NCI-H524 treated with DMSO at 0.1 percent for 48 hours (cell line): ENCODE measurements at regions not wholly inside any gene's neighbourhood (a gene's known extent, or its start where the extent isn't known, plus 50 kb on each side); places are given as distances from the start of the nearest gene placed in this dataset.
"Not testable (repeated sequence)": the region's sequence is repeated elsewhere in the genome, so short reads cannot be mapped to it uniquely, and the experiment has no call there.

Experiments
- DNase-seq: peaks from one replicate; lab custom pipeline; 2025; lab: John Stamatoyannopoulos, UW

DNA sequence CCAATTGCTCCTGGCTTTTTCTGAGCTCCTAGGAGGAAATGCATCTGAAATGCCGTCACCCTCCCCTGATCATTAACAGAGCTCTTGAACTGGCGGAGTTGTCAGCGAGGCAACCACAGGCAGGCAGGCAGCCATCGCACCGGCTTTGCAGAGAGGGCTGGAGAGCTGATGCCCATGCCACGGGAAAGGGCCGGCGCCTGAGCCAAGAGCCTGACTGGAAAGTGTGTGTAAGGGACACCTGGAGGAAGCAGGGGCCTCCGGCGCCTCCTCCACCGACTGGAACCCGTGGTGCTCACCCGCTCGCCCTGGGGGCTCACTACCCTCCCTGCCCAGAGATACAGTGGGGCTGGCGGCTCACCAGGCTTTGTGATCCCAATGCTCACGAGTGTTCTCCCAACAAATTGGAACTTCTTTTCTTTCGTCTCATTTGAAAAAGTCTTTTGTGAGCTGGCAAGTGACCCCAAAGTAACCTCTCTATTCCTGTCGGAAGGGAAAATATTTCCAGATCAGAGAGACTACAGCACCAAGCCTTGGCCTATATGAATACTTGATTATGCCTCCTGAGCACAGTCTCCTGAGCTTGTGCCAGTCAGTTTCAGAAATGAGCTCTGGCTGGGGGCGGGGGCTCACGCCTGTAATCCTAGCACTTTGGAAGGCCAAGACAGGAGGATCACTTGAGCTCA is 97.7 kb upstream of the SLC25A33 start:
- DNase-seq, result no peak

- DNase-seq, result peak; percentile 32
Observed at GRCh38 chr1:9442278-9442846, 96.9 kb upstream of the SLC25A33 start.

DNA sequence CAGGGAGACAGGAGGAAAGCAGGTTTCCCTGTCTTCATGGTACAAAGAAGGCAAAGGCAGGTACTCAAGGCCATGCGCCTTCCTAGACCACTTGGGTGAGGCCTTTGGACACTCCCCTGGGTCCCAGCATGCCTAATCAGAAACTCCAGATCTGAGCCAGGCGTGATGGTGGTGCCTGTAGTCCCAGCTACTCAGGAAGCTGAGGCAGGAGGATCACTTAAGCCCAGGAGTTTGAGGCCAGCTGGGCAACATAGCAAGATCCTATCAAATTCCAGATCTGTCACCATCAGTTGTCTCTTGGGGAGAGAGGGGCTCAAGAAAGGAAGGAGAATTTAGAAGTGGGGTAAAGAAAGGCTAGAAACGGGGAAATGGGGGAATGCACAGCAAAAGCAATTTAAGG is 96.3 kb upstream of the SLC25A33 start:
- no peak for DNase-seq

DNA sequence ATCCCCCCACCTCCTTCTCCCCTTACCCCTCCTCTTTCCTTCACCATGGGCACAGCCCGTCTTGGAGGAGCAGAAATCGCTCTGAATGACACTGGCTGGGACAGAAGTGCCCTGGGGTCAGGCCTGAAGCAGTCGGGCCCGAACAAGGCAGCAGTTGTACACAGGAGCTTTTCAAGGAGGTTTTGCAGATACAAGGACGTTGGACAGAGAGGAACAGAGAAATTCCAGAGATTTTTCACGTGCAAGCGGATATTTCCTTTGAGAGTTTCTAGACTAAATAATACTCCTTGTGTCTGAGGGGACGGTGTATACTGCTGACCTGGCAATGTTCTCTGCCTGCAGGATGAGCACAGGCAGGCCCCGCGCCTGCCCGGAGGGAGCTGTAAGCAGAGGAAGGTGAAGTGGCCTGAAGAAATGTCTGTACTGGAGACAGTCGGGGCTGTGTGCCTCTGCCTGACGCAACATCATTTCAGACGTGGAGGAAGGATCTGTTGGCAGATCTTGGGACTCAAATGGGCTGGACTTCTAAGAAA is 95.3 kb upstream of the SLC25A33 start:
- no peak for DNase-seq

GRCh38 chr1:9444532-9444931 is 94.7 kb upstream of the SLC25A33 start:
- no peak for DNase-seq

DNA sequence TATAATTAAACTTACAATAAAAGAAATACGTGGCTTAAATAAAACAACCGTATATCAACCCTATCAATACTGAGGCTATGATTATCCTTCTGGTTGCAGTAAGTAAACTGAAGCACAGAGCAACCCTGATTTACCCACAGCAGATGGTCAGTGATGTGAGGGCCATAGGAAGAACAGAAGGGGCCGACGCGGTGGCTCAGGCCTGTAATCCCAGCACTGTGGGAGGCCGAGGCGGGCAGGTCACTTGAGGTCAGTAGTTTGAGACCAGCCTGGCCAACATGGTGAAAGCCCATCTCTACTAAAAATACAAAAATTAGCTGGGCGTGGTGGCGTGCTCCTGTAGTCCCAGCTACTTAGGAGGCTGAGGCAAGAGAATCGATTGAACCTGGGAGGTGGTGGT is 94.2 kb upstream of the SLC25A33 start:
- DNase-seq, result not testable (repeated sequence)

- no peak for DNase-seq
Observed at GRCh38 chr1:9447215-9447960, 91.9 kb upstream of the SLC25A33 start.

DNA sequence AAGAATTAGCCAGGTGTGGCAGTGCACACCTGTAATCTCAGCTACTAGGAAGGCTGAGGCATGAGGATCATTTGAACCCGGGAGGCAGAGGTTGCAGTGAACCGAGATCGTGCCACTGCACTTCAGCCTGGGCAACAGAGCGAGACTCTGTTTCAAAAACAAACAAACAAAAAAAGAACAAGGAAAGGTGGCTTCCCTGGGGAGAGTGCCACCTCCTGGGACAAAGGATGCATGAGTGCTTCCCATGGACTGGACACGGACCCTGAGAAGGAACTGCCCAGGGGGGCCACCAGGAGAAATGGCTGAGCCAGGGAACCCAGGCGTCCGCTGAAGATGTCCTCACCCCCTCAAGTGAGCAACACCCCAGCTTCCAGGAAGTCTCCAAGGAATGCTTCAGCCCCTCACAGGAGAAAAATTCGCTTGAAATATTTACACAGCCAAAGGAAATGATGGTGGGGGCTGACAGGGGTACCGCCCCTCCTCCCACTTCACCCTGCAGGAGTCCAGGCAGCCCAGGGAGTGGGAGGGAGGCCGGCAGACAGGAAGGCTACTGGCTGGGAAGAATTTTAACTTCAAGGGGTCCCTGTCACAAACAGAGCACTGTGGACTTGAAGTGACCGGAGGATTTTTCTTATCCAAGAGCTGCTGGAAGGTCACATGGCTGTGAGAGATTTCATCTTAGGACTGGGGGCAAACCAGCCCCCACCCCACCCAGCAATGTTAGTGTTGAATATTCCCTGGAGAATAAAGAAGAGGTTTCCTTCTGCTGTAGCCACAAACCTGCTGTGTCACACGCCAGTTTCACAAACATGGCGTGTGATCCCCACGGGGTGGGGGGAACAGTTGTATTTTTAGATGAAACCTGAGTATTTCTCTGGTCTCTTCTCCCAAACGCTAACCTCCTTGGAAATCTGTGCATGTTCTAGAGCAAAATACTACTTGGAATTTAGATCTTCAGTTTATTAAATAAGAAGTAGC is 90.8 kb upstream of the SLC25A33 start:
- no peak for DNase-seq

GRCh38 chr1:9449110-9449627 is 90.1 kb upstream of the SLC25A33 start:
- DNase-seq, result no peak

- no peak for DNase-seq
Observed at GRCh38 chr1:9449976-9450696, 89.1 kb upstream of the SLC25A33 start.

- no peak for DNase-seq
Observed at GRCh38 chr1:9451081-9451480, 88.2 kb upstream of the SLC25A33 start.

GRCh38 chr1:9452516-9453140 is 86.6 kb upstream of the SLC25A33 start:
- DNase-seq, result no peak

- DNase-seq, result no peak
Observed at GRCh38 chr1:9453375-9453774, 85.9 kb upstream of the SLC25A33 start.

- DNase-seq, result peak; percentile 77
Observed at GRCh38 chr1:9453779-9454418, 85.4 kb upstream of the SLC25A33 start.

- no peak for DNase-seq
Observed at GRCh38 chr1:9454494-9455066, 84.7 kb upstream of the SLC25A33 start.

DNA sequence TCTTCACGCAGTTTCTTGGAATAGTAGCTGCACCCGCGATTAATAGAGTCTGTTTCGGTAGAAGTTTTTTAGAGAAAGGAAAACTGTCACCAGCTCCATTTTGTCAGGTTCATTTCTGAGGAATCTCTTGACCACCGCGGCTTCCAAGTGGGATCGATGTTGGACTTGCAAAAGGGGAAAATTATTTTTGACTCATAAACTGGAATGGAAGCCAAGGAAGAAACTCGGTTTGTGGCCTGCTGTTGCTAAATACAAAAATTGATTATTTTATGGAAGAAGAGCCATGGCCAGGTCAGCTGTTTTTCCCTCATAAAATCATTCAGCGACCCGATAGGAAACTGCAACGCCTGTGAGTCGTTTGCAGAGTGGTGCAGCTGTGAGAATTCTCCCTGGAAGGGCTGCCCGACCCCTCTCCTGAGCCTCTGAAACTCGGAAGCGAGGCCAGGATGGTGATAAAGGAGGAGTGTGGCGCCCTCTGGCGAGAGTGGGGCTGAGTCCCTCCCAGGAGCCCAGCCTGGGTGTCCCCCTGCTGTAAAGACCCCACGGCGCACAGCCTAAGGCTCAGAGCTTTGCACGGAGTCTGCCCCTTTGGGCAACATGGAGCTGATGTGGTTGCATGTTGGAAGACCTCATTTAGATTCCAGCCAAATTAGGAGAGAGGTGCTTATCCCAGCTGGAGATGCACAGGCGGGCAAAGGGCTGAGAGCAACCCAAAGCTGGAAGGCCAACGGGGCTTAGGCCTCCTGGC is 83.6 kb upstream of the SLC25A33 start:
- DNase-seq, result no peak

GRCh38 chr1:9456833-9457232 is 82.4 kb upstream of the SLC25A33 start:
- DNase-seq, result no peak

DNA sequence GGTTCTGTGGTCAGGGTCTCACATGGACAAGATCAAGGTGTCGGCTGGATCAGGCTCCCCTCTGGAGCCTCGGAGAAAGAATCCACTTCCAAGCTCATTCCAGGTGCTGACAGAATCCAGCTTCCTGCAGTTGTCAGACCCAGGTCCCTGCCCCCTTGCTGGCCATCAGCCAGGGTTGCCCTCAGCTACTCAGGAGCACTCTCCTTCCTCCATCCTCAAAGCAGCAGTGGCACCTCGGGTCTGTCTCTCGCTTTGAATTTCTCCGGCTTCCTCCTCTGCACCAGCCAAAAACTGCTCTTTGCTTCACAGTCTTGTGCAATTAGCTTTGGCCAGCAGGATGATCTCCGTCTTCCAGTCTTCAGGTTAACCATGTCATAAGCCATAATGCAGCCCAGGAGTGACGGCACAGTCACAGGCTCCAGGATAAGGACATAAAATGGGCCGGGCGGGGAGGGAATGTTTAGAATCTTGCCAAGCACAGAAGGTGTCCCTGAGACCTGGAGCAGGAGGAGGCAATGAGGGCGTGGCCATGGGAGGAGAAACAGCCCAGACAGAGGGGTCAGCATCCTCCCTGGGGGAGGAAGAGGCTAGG is 79.4 kb upstream of the SLC25A33 start:
- DNase-seq, result no peak

GRCh38 chr1:9465640-9466039 is 73.6 kb upstream of the SLC25A33 start:
- no peak for DNase-seq
